ENCODE measurements at regions not wholly inside any gene's neighbourhood (a gene's known extent, or its start where the extent isn't known, plus 50 kb on each side); places are given as distances from the start of the nearest gene placed in this dataset.

DNA sequence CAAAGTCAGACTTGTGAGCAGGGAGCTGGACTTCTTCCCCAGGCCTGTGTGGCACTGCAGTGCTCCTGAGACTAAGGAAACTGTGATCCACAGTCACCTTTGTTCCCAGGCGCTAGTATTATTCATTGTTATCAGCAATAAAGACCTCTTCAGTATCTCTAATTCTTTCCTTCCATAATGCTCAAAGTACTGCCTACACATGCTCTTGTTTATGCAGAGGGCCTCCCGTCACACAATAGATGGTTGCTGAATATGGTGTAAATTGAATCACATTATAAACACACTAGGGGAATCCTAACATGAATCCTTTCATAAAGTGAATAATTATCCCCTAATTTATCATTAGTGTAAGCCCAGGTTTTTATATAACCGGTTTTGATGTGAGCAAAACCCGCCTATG, 493.3 kb downstream of the BUD13 start:
- Histone ChIP-seq H3K4me3 (ENCODE audit: low read length in 2 of 2) (no peak overlapping the region), H3K4me2 (ENCODE audit: insufficient read depth, low read length, poor library complexity, severe bottlenecking) (no peak overlapping the region), H3K14ac (ENCODE audit: low read length) (no peak overlapping the region), H3K4ac (ENCODE audit: low read length) (no peak overlapping the region), H2BK12ac (ENCODE audit: low read length) (no peak overlapping the region), H3K27ac (replicated peaks; ENCODE audit: low read length) (no peak overlapping the region), H3K79me1 (ENCODE audit: low read depth, low read length) (no peaks in the 10 kb centered on the region), H2BK120ac (ENCODE audit: low read depth, low read length) (no peak overlapping the region), H2BK5ac (ENCODE audit: low read length) (no peak overlapping the region), H2AK5ac (ENCODE audit: low read depth, low read length) (no peak overlapping the region), H3K18ac (ENCODE audit: low read length) (no peak overlapping the region), H3K4me1 (ENCODE audit: control insufficient read depth in 2 of 2, insufficient read depth in 1 of 2, low read depth in 1 of 2, low read length in 2 of 2) (peaks cover 0 to 2% of the 10 kb centered on the region in 2 donors), H3K36me3 (replicated peaks in 1 of 2; ENCODE audit: control insufficient read depth in 2 of 2, insufficient read depth in 2 of 2, low read length in 2 of 2) (no peaks in the 10 kb centered on the region), H3K9ac (ENCODE audit: low read depth, low read length, poor library complexity) (no peak overlapping the region), H3K27me3 (ENCODE audit: control insufficient read depth in 3 of 3, insufficient read depth in 3 of 3, low read depth in 1 of 3, low read length in 3 of 3) (no peaks in the 10 kb centered on the region), H4K8ac (ENCODE audit: low read depth, low read length) (no peak overlapping the region), H2BK15ac (ENCODE audit: low read length) (no peak overlapping the region), H2AFZ (ENCODE audit: low read length) (no peak overlapping the region), H3K23ac (ENCODE audit: low read depth, low read length, poor library complexity) (no peak overlapping the region), H3K9me3 (replicated peaks in 1 of 2; ENCODE audit: control insufficient read depth in 2 of 2, insufficient read depth in 1 of 2, low read depth in 1 of 2, low read length in 2 of 2) (no peaks in the 10 kb centered on the region), H4K91ac (ENCODE audit: low read depth, low read length, poor library complexity) (no peak overlapping the region)
- DNase-seq (ENCODE audit: low spot score): no peak
- no CpG with 5 or more reads among the region's 4 CpGs for WGBS, 2 donors (ENCODE audit: extremely low coverage in 2 of 2, insufficient read length in 2 of 2, insufficient replicate concordance in 1 of 2)

DNA sequence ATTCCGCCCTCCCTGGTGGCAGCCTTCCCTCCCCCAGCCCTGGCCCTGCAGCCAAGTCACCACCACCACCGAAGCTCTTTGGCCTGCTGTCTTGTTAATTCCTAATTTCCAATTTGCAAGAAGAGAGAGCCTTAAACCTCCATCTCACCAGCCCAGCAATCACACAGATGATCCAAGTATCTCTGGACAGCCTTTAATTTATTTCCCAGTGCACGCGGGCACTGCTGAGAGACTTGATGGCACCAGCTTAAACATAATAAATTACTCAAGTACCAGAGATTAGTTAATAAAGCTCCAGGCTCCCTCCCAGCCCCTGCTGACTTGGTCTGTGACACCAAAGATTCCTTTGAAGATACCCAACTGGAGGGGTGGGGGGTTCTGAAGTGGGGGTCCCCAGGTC, 494.7 kb downstream of the BUD13 start:
- H3K9me3 ChIP-seq (replicated peaks in 1 of 2; ENCODE audit: control insufficient read depth in 2 of 2, insufficient read depth in 1 of 2, low read depth in 1 of 2, low read length in 2 of 2): no peaks in the 10 kb centered on the region

DNA sequence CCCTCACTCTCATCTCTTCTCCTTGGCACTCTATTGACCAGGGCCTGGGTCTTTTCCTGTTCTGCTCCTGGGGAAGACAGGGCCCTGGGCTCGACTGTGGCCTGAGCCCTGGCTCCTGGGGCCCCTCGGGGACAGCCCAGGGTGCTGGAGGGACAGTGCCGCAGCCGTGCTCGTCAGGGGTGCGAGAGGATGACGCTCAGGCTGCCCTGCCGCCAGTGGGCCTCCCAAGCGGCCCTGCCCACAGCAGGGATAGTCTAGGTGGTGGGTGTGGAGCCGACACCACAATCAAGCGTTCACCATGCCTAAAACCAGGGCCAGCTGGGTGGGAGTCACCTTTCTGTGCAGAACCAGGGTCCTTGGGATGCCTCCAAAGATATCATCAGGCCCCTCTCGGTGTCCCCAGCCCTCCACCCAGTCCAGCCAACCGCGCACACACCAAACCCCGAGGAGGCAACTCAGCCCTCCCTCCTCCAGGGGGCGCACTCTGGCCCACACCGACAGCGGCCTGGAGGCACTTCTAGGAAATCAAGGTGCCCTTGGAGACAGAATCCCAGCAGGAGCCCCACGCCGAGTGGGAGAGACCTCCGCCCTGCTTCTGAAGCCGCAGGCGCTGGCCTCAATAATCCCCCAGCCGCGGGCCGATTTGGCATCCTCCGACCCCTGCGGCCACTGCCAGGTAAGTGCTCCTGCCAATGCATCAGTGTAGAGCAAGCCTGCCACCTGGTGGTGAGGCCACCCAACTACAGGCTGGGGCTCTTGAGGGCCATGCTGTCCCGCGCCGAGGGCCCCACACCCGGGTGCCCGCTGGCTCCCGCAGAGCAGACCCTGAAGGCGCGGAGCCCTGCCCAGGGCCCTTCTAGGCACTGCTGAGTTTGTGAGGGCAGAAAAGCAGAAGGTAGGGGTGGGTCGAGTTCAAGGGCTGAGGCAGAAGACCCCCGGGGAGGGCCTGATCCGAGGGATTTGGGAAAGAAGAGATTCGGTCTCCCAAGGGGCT, 496.4 kb downstream of the BUD13 start:
- Histone ChIP-seq H2BK5ac (ENCODE audit: low read length) (peak overlapping the region; percentile 83), H3K23ac (ENCODE audit: low read depth, low read length, poor library complexity) (peak overlapping the region; percentile 61), H3K4me2 (ENCODE audit: insufficient read depth, low read length, poor library complexity, severe bottlenecking) (peak overlapping the region; percentile 71), H2AFZ (ENCODE audit: low read length) (peak overlapping the region; percentile 85), H2BK120ac (ENCODE audit: low read depth, low read length) (peak overlapping the region; percentile 75), H3K9ac (ENCODE audit: low read depth, low read length, poor library complexity) (no peak overlapping the region), H2BK12ac (ENCODE audit: low read length) (peak overlapping the region; percentile 82), H3K18ac (ENCODE audit: low read length) (peak overlapping the region; percentile 93), H3K79me1 (ENCODE audit: low read depth, low read length) (no peaks in the 10 kb centered on the region), H2AK5ac (ENCODE audit: low read depth, low read length) (peak overlapping the region; percentile 99), H4K91ac (ENCODE audit: low read depth, low read length, poor library complexity) (peak overlapping the region; percentile 47), H4K8ac (ENCODE audit: low read depth, low read length) (peak overlapping the region; percentile 97), H3K14ac (ENCODE audit: low read length) (no peak overlapping the region), H3K27ac (replicated peaks; ENCODE audit: low read length) (no peak overlapping the region), H3K27me3 (ENCODE audit: control insufficient read depth in 3 of 3, insufficient read depth in 3 of 3, low read depth in 1 of 3, low read length in 3 of 3) (peaks cover 0 to 4% (median 0%) of the 10 kb centered on the region in 3 experiments), H3K36me3 (replicated peaks in 1 of 2; ENCODE audit: control insufficient read depth in 2 of 2, insufficient read depth in 2 of 2, low read length in 2 of 2) (no peaks in the 10 kb centered on the region), H3K4me3 (ENCODE audit: low read length in 2 of 2) (peak overlapping the region; percentile 12 to 77), H3K9me3 (replicated peaks in 1 of 2; ENCODE audit: control insufficient read depth in 2 of 2, insufficient read depth in 1 of 2, low read depth in 1 of 2, low read length in 2 of 2) (no peaks in the 10 kb centered on the region), H2BK15ac (ENCODE audit: low read length) (peak overlapping the region; percentile 95), H3K4me1 (ENCODE audit: control insufficient read depth in 2 of 2, insufficient read depth in 1 of 2, low read depth in 1 of 2, low read length in 2 of 2) (peaks cover 0 to 2% of the 10 kb centered on the region in 2 donors), H3K4ac (ENCODE audit: low read length) (peak overlapping the region; percentile 8)
- peak; percentile 86 for DNase-seq (ENCODE audit: low spot score)
- WGBS, 2 donors (ENCODE audit: extremely low coverage in 2 of 2, insufficient read length in 2 of 2, insufficient replicate concordance in 1 of 2): no CpG with 5 or more reads among the region's 40 CpGs

More for the DNA sequence above, 494.7 kb downstream of the BUD13 start:
- Histone ChIP-seq H2BK120ac (ENCODE audit: low read depth, low read length) (no peak overlapping the region), H3K14ac (ENCODE audit: low read length) (no peak overlapping the region), H3K4me2 (ENCODE audit: insufficient read depth, low read length, poor library complexity, severe bottlenecking) (no peak overlapping the region), H4K8ac (ENCODE audit: low read depth, low read length) (no peak overlapping the region), H3K23ac (ENCODE audit: low read depth, low read length, poor library complexity) (no peak overlapping the region), H2AK5ac (ENCODE audit: low read depth, low read length) (no peak overlapping the region), H3K18ac (ENCODE audit: low read length) (no peak overlapping the region), H3K79me1 (ENCODE audit: low read depth, low read length) (no peaks in the 10 kb centered on the region), H3K9ac (ENCODE audit: low read depth, low read length, poor library complexity) (no peak overlapping the region), H3K27ac (replicated peaks; ENCODE audit: low read length) (no peak overlapping the region), H2BK15ac (ENCODE audit: low read length) (no peak overlapping the region), H3K27me3 (ENCODE audit: control insufficient read depth in 3 of 3, insufficient read depth in 3 of 3, low read depth in 1 of 3, low read length in 3 of 3) (peaks cover 0 to 1% (median 0%) of the 10 kb centered on the region in 3 experiments), H3K36me3 (replicated peaks in 1 of 2; ENCODE audit: control insufficient read depth in 2 of 2, insufficient read depth in 2 of 2, low read length in 2 of 2) (no peaks in the 10 kb centered on the region), H3K4me3 (ENCODE audit: low read length in 2 of 2) (no peak overlapping the region), H4K91ac (ENCODE audit: low read depth, low read length, poor library complexity) (no peak overlapping the region), H2BK5ac (ENCODE audit: low read length) (no peak overlapping the region), H2AFZ (ENCODE audit: low read length) (no peak overlapping the region), H2BK12ac (ENCODE audit: low read length) (no peak overlapping the region), H3K4me1 (ENCODE audit: control insufficient read depth in 2 of 2, insufficient read depth in 1 of 2, low read depth in 1 of 2, low read length in 2 of 2) (peaks cover 0 to 2% of the 10 kb centered on the region in 2 donors), H3K4ac (ENCODE audit: low read length) (no peak overlapping the region)
- no CpG with 5 or more reads among the region's 4 CpGs for WGBS, 2 donors (ENCODE audit: extremely low coverage in 2 of 2, insufficient read length in 2 of 2, insufficient replicate concordance in 1 of 2)
- DNase-seq (ENCODE audit: low spot score): no peak

DNA sequence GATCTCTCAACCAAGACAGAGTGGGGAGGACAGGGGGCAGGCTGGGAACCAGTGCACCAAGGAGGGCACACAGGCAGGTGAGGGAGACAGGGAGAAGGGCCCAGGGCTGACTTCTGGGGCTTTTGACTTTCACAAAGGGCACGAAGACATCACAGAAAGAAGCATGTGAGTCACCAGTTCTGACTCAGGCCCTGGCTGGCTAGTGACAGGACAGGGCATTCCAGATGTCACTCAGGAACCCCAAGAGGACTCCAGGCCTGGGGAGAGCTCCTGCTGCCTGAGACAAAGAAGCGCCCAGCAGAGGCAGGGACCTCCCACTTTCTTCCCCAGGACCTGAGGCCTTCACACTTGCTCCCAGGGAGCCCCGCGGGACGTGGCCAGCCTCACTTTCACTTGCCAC, 497.2 kb downstream of the BUD13 start:
- Histone ChIP-seq H2BK12ac (ENCODE audit: low read length) (peak overlapping the region; percentile 51), H2BK15ac (ENCODE audit: low read length) (peak overlapping the region; percentile 95), H3K23ac (ENCODE audit: low read depth, low read length, poor library complexity) (peak overlapping the region; percentile 61), H3K9me3 (replicated peaks in 1 of 2; ENCODE audit: control insufficient read depth in 2 of 2, insufficient read depth in 1 of 2, low read depth in 1 of 2, low read length in 2 of 2) (no peaks in the 10 kb centered on the region), H2BK5ac (ENCODE audit: low read length) (peak overlapping the region; percentile 83), H4K8ac (ENCODE audit: low read depth, low read length) (peak overlapping the region; percentile 97), H3K4me2 (ENCODE audit: insufficient read depth, low read length, poor library complexity, severe bottlenecking) (no peak overlapping the region), H3K4me3 (ENCODE audit: low read length in 2 of 2) (no peak overlapping the region), H4K91ac (ENCODE audit: low read depth, low read length, poor library complexity) (peak overlapping the region; percentile 47), H2BK120ac (ENCODE audit: low read depth, low read length) (peak overlapping the region; percentile 75), H3K79me1 (ENCODE audit: low read depth, low read length) (no peaks in the 10 kb centered on the region), H2AFZ (ENCODE audit: low read length) (no peak overlapping the region), H2AK5ac (ENCODE audit: low read depth, low read length) (peak overlapping the region; percentile 99), H3K4ac (ENCODE audit: low read length) (no peak overlapping the region), H3K4me1 (ENCODE audit: control insufficient read depth in 2 of 2, insufficient read depth in 1 of 2, low read depth in 1 of 2, low read length in 2 of 2) (peaks cover 0 to 2% of the 10 kb centered on the region in 2 donors), H3K27me3 (ENCODE audit: control insufficient read depth in 3 of 3, insufficient read depth in 3 of 3, low read depth in 1 of 3, low read length in 3 of 3) (peaks cover 0 to 4% (median 0%) of the 10 kb centered on the region in 3 experiments), H3K9ac (ENCODE audit: low read depth, low read length, poor library complexity) (no peak overlapping the region), H3K36me3 (replicated peaks in 1 of 2; ENCODE audit: control insufficient read depth in 2 of 2, insufficient read depth in 2 of 2, low read length in 2 of 2) (no peaks in the 10 kb centered on the region), H3K18ac (ENCODE audit: low read length) (peak overlapping the region; percentile 86), H3K14ac (ENCODE audit: low read length) (no peak overlapping the region), H3K27ac (replicated peaks; ENCODE audit: low read length) (no peak overlapping the region)
- no peak for DNase-seq (ENCODE audit: low spot score)
- no CpG with 5 or more reads among the region's 5 CpGs for WGBS, 2 donors (ENCODE audit: extremely low coverage in 2 of 2, insufficient read length in 2 of 2, insufficient replicate concordance in 1 of 2)

Measured in neuronal stem cell (in vitro differentiated cells).